Gastroesophageal sphincter (tissue), 4 donors: ENCODE measurements at regions not wholly inside any gene's neighbourhood (a gene's known extent, or its start where the extent isn't known, plus 50 kb on each side); places are given as distances from the start of the nearest gene placed in this dataset.

ENCODE experiments used
- ATAC-seq: fragments of 150-250 bp; one replicate; pipeline ENCODE4 v1.9.1; 2016; ENCODE audit warnings: mild to moderate bottlenecking, moderate library complexity
- H3K27ac ChIP-seq, 4 donors: fragments of 200-600 bp; sonication (generic) in 3 of 4; 1 replicate in 3 of 4; 2 replicates in 1 of 4; pipeline ENCODE4 v1.5.1; 2016 to 2019
- H3K27me3 ChIP-seq: fragments of 200-600 bp; sonication (generic); one replicate; pipeline ENCODE4 v1.5.1; 2019
- H3K36me3 ChIP-seq, 2 donors: fragments of 200-600 bp; sonication (generic); one replicate each; pipeline ENCODE4 v1.5.1; 2019; ENCODE audit warnings: control low read depth in 1 of 2
- H3K4me1 ChIP-seq, 3 donors: fragments of 200-600 bp; sonication (generic); 1 replicate in 2 of 3; 2 replicates in 1 of 3; pipeline ENCODE4 v1.5.1; 2016 to 2019; ENCODE audit warnings: control low read depth in 2 of 3
- H3K4me3 ChIP-seq, 2 donors: fragments of 200-600 bp; sonication (generic); one replicate each; pipeline ENCODE4 v1.5.1; 2019; ENCODE audit warnings: mild to moderate bottlenecking in 1 of 2, moderate library complexity in 1 of 2
- H3K9me3 ChIP-seq, 3 donors: fragments of 200-600 bp; sonication (generic); one replicate each; pipeline ENCODE4 v1.5.1; 2017 to 2019; ENCODE audit warnings: control low read depth in 2 of 3
- CTCF ChIP-seq, 4 experiments: fragments of 200-600 bp in 2 of 4; fragments of 450-650 bp in 2 of 4; sonication (generic) in 1 of 4; IDR thresholded peaks; one replicate each; pipeline ENCODE4 v1.5.1; 2017 to 2019; ENCODE audit warnings: antibody characterized with exemption in 4 of 4, mild to moderate bottlenecking in 2 of 4, moderate library complexity in 2 of 4
- EP300 ChIP-seq: sonication (generic); formaldehyde crosslinking; IDR thresholded peaks from one replicate; pipeline ENCODE4 v1.6.1; 2017; ENCODE audit warnings: antibody characterized with exemption, mild to moderate bottlenecking
- POLR2A ChIP-seq, 2 donors: fragments of 450-650 bp; IDR thresholded peaks; one replicate each; pipeline ENCODE4 v1.6.1; 2017; ENCODE audit warnings: antibody characterized with exemption in 2 of 2, mild to moderate bottlenecking in 2 of 2, moderate library complexity in 1 of 2
- POLR2AphosphoS5 ChIP-seq: sonication (generic); formaldehyde crosslinking; IDR thresholded peaks from one replicate; pipeline ENCODE4 v1.6.1; 2017; ENCODE audit warnings: antibody characterized with exemption
- WGBS, 2 donors: methylation state at CpG; one replicate each; pipeline ENCODE4 v1.1.5; 2018; ENCODE audit warnings: low coverage in 1 of 2; 5-methylcytosine and 5-hydroxymethylcytosine counted together

GRCh38 chr3:168925568-168925967 lies 737.9 kb downstream of the MECOM start:
- TF ChIP-seq EP300 (no peak), POLR2A (IDR thresholded peaks at IDR 0.05) (no peak)
- 75 to 100% methylated on average over 1 of the region's 1 CpG for WGBS, 2 donors
- no peaks in the 10 kb centered on the region for H3K9me3 ChIP-seq
- no peak overlapping the region for H3K4me3 ChIP-seq
- H3K27me3 ChIP-seq, result no peaks in the 10 kb centered on the region
- no peaks in the 10 kb centered on the region for H3K4me1 ChIP-seq
- no peak for ATAC-seq
- no peaks in the 10 kb centered on the region for H3K36me3 ChIP-seq
- H3K27ac ChIP-seq, result no peak overlapping the region

- no peaks in the 10 kb centered on the region for H3K27me3 ChIP-seq
- H3K9me3 ChIP-seq, result no peaks in the 10 kb centered on the region
- H3K4me1 ChIP-seq, result no peaks in the 10 kb centered on the region
- WGBS, 2 donors, result 40 to 63% methylated on average over 1 of the region's 1 CpG
- no peak for TF ChIP-seq CTCF (IDR thresholded peaks at IDR 0.05)
- no peak for TF ChIP-seq EP300
- H3K36me3 ChIP-seq, result no peaks in the 10 kb centered on the region
- no peak for ATAC-seq
- H3K27ac ChIP-seq, result no peak overlapping the region
- no peak overlapping the region for H3K4me3 ChIP-seq
These were observed 748.9 kb downstream of the MECOM start for GRCh38 chr3:168914662-168915061.

- no peaks in the 10 kb centered on the region for H3K9me3 ChIP-seq
- no peaks in the 10 kb centered on the region for H3K27me3 ChIP-seq
- no peaks in the 10 kb centered on the region for H3K36me3 ChIP-seq
- no peaks in the 10 kb centered on the region for H3K4me1 ChIP-seq
- no peak overlapping the region for H3K27ac ChIP-seq
- no peak for ATAC-seq
- no peak for TF ChIP-seq EP300
- no peak for TF ChIP-seq CTCF (IDR thresholded peaks at IDR 0.05)
- TF ChIP-seq POLR2A (IDR thresholded peaks at IDR 0.05), result no peak
- TF ChIP-seq POLR2AphosphoS5, result no peak
- no peak overlapping the region for H3K4me3 ChIP-seq
- 60 to 91% methylated on average over 1 of the region's 1 CpG for WGBS, 2 donors
These were observed 754.3 kb downstream of the MECOM start for GRCh38 chr3:168909260-168909659.

GRCh38 chr3:168895419-168895818 lies 768.1 kb downstream of the MECOM start:
- H3K4me1 ChIP-seq, result no peaks in the 10 kb centered on the region
- no peaks in the 10 kb centered on the region for H3K9me3 ChIP-seq
- TF ChIP-seq CTCF (IDR thresholded peaks at IDR 0.05), result no peak
- no peak for TF ChIP-seq EP300
- TF ChIP-seq POLR2A (IDR thresholded peaks at IDR 0.05), result no peak
- TF ChIP-seq POLR2AphosphoS5, result no peak
- H3K27ac ChIP-seq, result no peak overlapping the region
- no peak overlapping the region for H3K4me3 ChIP-seq
- WGBS, 2 donors, result 95 to 100% methylated on average over 1 of the region's 1 CpG
- no peaks in the 10 kb centered on the region for H3K36me3 ChIP-seq
- H3K27me3 ChIP-seq, result no peaks in the 10 kb centered on the region
- ATAC-seq, result no peak

- no peak for ATAC-seq
- no peaks in the 10 kb centered on the region for H3K4me1 ChIP-seq
- no peaks in the 10 kb centered on the region for H3K27me3 ChIP-seq
- H3K9me3 ChIP-seq, result no peaks in the 10 kb centered on the region
- TF ChIP-seq EP300 (no peak), POLR2AphosphoS5 (no peak), CTCF (IDR thresholded peaks at IDR 0.05) (no peak), POLR2A (IDR thresholded peaks at IDR 0.05) (no peak)
- 94 to 100% methylated on average over 1 to 2 of the region's 2 CpGs for WGBS, 2 donors
- H3K4me3 ChIP-seq, result no peak overlapping the region
- H3K36me3 ChIP-seq, result no peaks in the 10 kb centered on the region
- no peak overlapping the region for H3K27ac ChIP-seq
These were observed 769.3 kb downstream of the MECOM start for GRCh38 chr3:168894214-168894613.

GRCh38 chr3:168889666-168890065 lies 773.8 kb downstream of the MECOM start:
- Histone ChIP-seq H3K27me3 (no peaks in the 10 kb centered on the region), H3K9me3 (no peaks in the 10 kb centered on the region), H3K36me3 (no peaks in the 10 kb centered on the region), H3K4me3 (no peak overlapping the region), H3K27ac (no peak overlapping the region), H3K4me1 (peaks cover 0 to 5% (median 0%) of the 10 kb centered on the region in 3 donors)
- TF ChIP-seq POLR2AphosphoS5 (no peak), EP300 (no peak), CTCF (IDR thresholded peaks at IDR 0.05) (no peak), POLR2A (IDR thresholded peaks at IDR 0.05) (no peak)
- WGBS, 2 donors, result 40% methylated on average over 1 of the region's 1 CpG; no CpG with 5 or more reads in 1 of the 2 donors
- no peak for ATAC-seq
